ENCODE measurements at regions not wholly inside any gene's neighbourhood (a gene's known extent, or its start where the extent isn't known, plus 50 kb on each side); places are given as distances from the start of the nearest gene placed in this dataset.
A peak's percentile ranks its signal among the peaks of the same experiment; 100 is the strongest.

DNA sequence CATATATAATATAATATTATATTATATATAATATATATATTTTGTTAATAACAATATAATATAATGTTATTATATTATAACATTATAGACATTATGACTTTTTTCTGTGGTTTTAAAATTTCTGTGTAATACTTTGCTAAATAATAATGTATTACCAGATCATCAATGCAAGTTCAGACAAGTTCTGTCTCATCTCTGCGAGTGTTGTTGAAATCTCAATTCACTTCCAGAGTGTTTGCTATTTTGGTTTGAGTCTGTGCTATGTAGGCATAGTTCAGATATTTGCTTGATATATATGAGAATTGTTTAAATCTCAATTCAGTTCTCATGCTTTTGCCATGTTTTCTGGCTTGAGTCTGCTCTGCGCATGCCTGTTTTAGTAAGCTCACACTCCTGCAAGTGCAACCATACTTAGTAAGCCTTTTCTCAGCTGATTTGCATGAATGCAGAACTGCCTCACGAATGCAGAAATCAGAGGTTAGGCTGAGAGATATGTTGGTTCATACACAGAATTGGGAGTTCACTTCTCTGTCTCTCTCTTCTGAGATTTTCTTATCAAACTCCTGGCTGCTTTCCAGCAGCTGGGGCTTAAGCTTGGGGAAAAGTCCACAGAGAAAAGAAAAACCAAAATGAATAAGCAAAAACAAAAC is 830.2 kb upstream of the SORCS1 start:
- H3K36me3 ChIP-seq (ENCODE audit: control insufficient read depth, insufficient read depth, low read length), result no peaks in the 10 kb centered on the region
- no peak overlapping the region for H3K4me3 ChIP-seq (ENCODE audit: low read depth, low read length)
- TF ChIP-seq, protein P1, sequence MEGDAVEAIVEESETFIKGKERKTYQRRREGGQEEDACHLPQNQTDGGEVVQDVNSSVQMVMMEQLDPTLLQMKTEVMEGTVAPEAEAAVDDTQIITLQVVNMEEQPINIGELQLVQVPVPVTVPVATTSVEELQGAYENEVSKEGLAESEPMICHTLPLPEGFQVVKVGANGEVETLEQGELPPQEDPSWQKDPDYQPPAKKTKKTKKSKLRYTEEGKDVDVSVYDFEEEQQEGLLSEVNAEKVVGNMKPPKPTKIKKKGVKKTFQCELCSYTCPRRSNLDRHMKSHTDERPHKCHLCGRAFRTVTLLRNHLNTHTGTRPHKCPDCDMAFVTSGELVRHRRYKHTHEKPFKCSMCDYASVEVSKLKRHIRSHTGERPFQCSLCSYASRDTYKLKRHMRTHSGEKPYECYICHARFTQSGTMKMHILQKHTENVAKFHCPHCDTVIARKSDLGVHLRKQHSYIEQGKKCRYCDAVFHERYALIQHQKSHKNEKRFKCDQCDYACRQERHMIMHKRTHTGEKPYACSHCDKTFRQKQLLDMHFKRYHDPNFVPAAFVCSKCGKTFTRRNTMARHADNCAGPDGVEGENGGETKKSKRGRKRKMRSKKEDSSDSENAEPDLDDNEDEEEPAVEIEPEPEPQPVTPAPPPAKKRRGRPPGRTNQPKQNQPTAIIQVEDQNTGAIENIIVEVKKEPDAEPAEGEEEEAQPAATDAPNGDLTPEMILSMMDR (IDR thresholded peaks at IDR 0.05; ENCODE audit: insufficient read depth, low read length, poor library complexity, severe bottlenecking), result no peak
- DNase-seq (ENCODE audit: low read depth), result no peak
- H3K27me3 ChIP-seq (ENCODE audit: control insufficient read depth, insufficient read depth, low read length), result no peaks in the 10 kb centered on the region

GRCh38 chr10:107986571-107986970 is 822.1 kb upstream of the SORCS1 start:
- no peak for DNase-seq (ENCODE audit: low read depth)
- Histone ChIP-seq H3K27me3 (ENCODE audit: control insufficient read depth, insufficient read depth, low read length) (no peaks in the 10 kb centered on the region), H3K4me3 (ENCODE audit: low read depth, low read length) (no peak overlapping the region), H3K36me3 (ENCODE audit: control insufficient read depth, insufficient read depth, low read length) (no peaks in the 10 kb centered on the region)
- TF ChIP-seq, protein P1 (IDR thresholded peaks at IDR 0.05; ENCODE audit: insufficient read depth, low read length, poor library complexity, severe bottlenecking), result no peak

- no peaks in the 10 kb centered on the region for H3K27me3 ChIP-seq (ENCODE audit: control insufficient read depth, insufficient read depth, low read length)
- TF ChIP-seq, protein P1 (IDR thresholded peaks at IDR 0.05; ENCODE audit: insufficient read depth, low read length, poor library complexity, severe bottlenecking), result no peak
- H3K4me3 ChIP-seq (ENCODE audit: low read depth, low read length), result no peak overlapping the region
- H3K36me3 ChIP-seq (ENCODE audit: control insufficient read depth, insufficient read depth, low read length), result no peaks in the 10 kb centered on the region
- DNase-seq (ENCODE audit: low read depth), result no peak
These were observed 820.1 kb upstream of the SORCS1 start for GRCh38 chr10:107984581-107984980.

DNA sequence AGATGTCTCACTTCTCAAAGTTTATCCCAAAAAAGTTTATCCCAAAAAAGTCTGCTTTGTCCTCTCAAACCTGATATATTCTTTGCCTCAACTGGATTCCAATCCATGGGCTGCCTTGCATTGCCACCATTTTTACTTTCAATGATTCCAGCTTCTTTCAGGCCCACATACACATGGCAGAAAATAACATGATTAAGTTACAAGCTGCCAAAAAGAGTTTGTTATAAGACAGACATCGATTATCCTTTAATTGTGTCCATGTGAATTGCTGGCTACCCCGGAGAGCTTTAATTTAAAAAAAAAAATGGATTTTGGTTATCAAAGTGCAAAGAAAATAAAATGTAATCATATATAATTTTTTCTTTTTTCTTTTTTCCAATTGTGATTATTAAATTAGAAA is 819.6 kb upstream of the SORCS1 start:
- Histone ChIP-seq H3K4me3 (ENCODE audit: low read depth, low read length) (no peak overlapping the region), H3K36me3 (ENCODE audit: control insufficient read depth, insufficient read depth, low read length) (no peaks in the 10 kb centered on the region), H3K27me3 (ENCODE audit: control insufficient read depth, insufficient read depth, low read length) (no peaks in the 10 kb centered on the region)
- TF ChIP-seq, protein P1 (IDR thresholded peaks at IDR 0.05; ENCODE audit: insufficient read depth, low read length, poor library complexity, severe bottlenecking), result no peak
- no peak for DNase-seq (ENCODE audit: low read depth)

DNA sequence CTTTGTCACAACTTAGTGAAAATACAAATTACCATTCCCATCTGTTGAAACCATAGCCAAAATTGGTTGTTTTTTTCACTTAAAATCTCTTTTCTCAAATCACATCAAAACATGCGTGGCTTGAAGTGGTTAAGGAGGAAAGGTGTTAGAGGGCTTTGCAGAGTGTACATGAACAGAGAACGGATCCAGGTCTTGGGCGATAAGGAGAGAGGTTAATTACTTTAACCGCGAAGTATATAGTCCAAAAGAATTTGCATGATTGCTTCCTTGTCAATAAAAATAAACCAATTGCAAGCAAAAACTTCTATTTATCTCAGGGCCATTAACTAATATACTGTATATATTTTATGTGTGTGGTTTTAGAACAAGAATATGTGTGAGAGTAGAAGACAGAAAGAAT is 813.9 kb upstream of the SORCS1 start:
- Histone ChIP-seq H3K4me3 (ENCODE audit: low read depth, low read length) (no peak overlapping the region), H3K27me3 (ENCODE audit: control insufficient read depth, insufficient read depth, low read length) (no peaks in the 10 kb centered on the region), H3K36me3 (ENCODE audit: control insufficient read depth, insufficient read depth, low read length) (no peaks in the 10 kb centered on the region)
- DNase-seq (ENCODE audit: low read depth), result no peak
- TF ChIP-seq, protein P1 (IDR thresholded peaks at IDR 0.05; ENCODE audit: insufficient read depth, low read length, poor library complexity, severe bottlenecking), result no peak

GRCh38 chr10:107971973-107972372 is 807.5 kb upstream of the SORCS1 start:
- Histone ChIP-seq H3K4me3 (ENCODE audit: low read depth, low read length) (no peak overlapping the region), H3K36me3 (ENCODE audit: control insufficient read depth, insufficient read depth, low read length) (no peaks in the 10 kb centered on the region), H3K27me3 (ENCODE audit: control insufficient read depth, insufficient read depth, low read length) (no peaks in the 10 kb centered on the region)
- peak; percentile 53 for DNase-seq (ENCODE audit: low read depth)
- TF ChIP-seq, protein P1 (IDR thresholded peaks at IDR 0.05; ENCODE audit: insufficient read depth, low read length, poor library complexity, severe bottlenecking), result no peak
